VCaP (cell line): ENCODE measurements at regions not wholly inside any gene's neighbourhood (a gene's known extent, or its start where the extent isn't known, plus 50 kb on each side); places are given as distances from the start of the nearest gene placed in this dataset.
A peak's percentile ranks its signal among the peaks of the same experiment; 100 is the strongest.
"Not testable (repeated sequence)": the region's sequence is repeated elsewhere in the genome, so short reads cannot be mapped to it uniquely, and the experiment has no call there.

Experiments used
- H3K27ac ChIP-seq: fragments of 450-650 bp; 2 replicates; pipeline ENCODE4 v1.5.1; 2017
- CTCF ChIP-seq: fragments of 450-650 bp; conservative IDR thresholded peaks from 2 replicates; pipeline ENCODE4 v1.5.1; 2017; ENCODE audit warnings: mild to moderate bottlenecking, moderate library complexity

DNA sequence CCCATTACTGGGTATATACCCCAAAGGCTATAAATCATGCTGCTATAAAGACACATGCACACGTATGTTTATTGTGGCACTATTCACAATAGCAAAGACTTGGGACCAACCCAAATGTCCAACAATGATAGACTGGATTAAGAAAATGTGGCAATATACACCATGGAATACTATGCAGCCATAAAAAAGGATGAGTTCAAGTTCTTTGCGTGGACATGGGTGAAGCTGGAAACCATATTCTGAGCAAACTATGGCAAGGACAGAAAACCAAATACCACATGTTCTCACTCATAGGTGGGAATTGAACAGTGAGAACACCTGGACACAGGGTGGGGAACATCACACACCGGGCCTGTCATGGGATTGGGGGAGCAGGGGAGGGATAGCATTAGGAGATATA, 54.4 kb upstream of the MUCL1 start:
- H3K27ac ChIP-seq, result not testable (repeated sequence)

DNA sequence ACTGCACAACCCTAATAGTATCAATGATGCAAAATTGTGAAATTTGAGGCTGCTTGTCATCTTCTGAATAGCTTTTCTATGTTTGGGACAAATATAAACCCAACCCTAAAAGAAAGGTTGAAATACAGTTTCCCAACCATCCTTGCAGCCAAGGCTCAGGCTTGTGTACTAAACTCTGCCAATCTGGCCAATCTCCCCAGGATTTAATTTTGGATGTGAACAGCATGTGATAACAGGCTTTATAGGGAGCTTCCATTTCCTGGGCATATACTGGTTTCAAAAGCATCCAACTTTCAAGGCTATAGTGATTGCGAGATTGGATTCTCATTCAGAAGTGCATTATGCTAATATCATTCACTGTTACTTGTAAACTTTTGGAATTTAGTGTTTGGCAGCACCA, 55.7 kb upstream of the MUCL1 start:
- TF ChIP-seq CTCF, result no peak
- no peak overlapping the region for H3K27ac ChIP-seq

DNA sequence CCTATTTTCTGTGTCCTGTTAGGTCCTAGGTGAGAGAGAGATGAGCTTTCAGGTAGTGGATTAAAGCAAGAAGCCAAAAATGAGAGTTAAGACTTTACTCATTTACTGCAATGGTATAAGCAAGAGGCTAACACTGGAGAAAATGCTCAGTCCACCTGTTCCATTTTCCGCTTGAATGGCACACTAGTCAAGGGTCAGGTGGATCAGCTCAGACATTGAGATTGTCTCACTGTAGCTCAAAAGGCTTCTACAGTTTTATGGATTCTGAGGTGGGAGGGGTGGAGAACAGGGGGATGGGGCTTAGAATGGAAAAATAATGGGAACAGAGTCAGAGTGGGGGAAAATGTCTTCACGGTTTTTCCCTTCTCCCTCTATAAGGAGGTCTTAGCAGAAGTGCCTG, 57.3 kb upstream of the MUCL1 start:
- no peak for TF ChIP-seq CTCF
- peak overlapping the region; percentile 11; the same call in 1 of the 2 replicates for H3K27ac ChIP-seq

DNA sequence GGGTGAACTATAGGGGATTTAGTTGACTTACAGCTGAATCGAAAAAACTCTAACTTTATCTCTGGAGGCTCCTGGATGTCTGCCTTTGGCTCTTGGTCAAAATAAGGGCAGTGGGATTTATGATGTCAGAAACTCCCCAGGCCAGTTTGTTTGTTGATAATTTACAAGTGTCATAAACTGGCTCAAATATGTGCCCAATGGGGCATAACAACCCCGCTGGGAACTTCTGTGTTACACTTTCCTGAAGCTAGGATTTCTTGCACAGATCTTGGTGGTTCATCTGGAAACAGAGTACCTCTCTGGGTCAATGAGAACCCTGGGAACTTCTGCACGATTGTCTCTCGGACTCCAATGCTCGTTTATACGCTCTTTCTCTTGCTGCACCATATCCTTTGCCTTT, 58.7 kb upstream of the MUCL1 start:
- 0 out of 2 replicates have a peak overlapping the region, but pooled peaks have one; percentile 6 for H3K27ac ChIP-seq
- TF ChIP-seq CTCF, result no peak

DNA sequence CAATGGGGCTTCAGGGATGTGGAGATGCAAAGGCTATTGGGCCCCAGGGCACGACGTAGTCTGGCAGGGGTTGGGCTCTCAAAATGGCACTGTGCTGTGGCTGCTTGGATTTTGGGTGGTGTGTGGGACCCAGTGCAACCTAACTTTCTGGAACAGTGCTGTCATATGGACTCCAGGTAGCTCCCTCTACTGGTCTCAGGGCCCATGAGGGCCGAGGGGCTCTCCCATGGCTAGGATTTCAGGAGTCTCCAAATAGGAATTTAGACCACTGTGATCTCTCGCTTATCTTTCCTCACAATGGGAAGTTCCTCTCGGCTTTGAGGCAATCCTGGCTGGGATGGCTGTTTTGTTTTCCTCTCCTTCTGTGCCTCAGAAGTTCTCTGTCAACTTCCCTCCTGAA, 68.2 kb upstream of the MUCL1 start:
- TF ChIP-seq CTCF, result no peak
- no peak overlapping the region for H3K27ac ChIP-seq

DNA sequence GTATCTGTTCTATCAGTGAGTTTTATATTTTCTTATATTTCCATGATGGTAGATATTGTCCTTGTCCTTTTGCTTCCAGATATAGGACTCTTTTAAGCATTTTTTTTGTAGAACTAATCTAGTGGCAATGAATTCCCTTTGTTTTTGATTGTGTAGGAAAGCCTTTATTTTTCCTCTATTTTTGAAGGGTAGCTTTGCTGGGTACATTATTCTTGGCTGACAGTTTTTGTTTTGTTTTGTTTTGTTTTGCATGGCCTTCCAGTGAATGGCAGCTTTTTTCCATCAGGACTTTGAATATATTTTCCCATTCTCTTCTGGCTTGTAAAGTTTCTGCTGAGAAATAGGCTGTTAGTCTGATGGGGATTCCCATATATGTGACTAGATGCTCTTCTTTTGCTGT, 70.2 kb upstream of the MUCL1 start:
- H3K27ac ChIP-seq, result no peak overlapping the region
- no peak for TF ChIP-seq CTCF

DNA sequence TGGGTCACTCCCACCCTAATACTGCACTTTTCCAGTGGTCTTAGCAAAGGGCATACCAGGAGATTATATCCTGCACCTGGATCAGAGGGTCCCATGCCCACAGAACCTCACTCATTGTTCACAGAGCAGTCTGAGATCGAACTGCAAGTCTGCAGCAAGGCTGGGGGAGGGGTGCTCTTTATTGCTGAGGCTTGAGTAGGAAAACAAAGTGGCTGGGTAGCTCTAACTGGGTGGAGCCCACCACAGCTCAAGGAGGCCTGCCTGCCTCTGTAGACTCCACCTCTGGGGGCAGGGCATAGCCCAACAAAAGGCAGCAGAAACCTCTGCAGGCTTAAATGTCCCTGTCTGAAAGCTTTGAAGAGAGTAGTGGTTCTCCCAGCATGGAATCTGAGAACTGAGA, 77.3 kb upstream of the MUCL1 start:
- not testable (repeated sequence) for H3K27ac ChIP-seq

DNA sequence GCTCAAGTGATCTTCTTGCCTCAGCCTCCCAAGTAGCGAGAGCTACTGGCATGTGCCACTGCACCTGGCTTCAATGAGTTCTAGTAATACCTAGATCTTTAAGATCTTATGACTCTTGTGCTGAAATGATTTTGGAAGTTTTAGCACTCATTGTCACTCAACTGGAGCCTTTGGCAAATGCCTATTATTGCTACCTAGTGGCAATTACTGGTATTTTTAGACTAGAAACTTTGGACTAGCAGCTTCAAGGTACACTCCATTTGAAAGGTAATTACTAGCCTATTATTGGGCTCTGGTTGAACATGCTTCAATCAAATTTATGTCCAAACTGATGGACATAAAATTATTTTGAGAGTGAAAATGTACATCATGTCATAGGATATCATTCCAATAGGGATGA, 80.7 kb upstream of the MUCL1 start:
- no peak overlapping the region for H3K27ac ChIP-seq
- TF ChIP-seq CTCF, result peak; percentile 20; the same call in 1 of the 2 replicates

- no peak for TF ChIP-seq CTCF
- H3K27ac ChIP-seq, result peak overlapping the region; percentile 86
These were observed 88.7 kb upstream of the MUCL1 start for GRCh38 chr12:54765652-54766051.
